Mesothelial cell of epicardium (in vitro differentiated cells): ENCODE measurements at regions not wholly inside any gene's neighbourhood (a gene's known extent, or its start where the extent isn't known, plus 50 kb on each side); places are given as distances from the start of the nearest gene placed in this dataset.
"Not testable (repeated sequence)": the region's sequence is repeated elsewhere in the genome, so short reads cannot be mapped to it uniquely, and the experiment has no call there.

Experiments used
- DNase-seq, 2 experiments: peaks; one replicate each; pipeline ENCODE4 v3.0.0; 2021; ENCODE audit warnings: low spot score in 2 of 2; ENCODE audit not compliant: unreplicated experiment in 2 of 2
- H3K27ac Mint-ChIP-seq: 2 replicates; pipeline ENCODE4 v1.8.0; 2021; ENCODE audit warnings: mixed read lengths
- H3K27me3 Mint-ChIP-seq: 2 replicates; pipeline ENCODE4 v1.8.0; 2021; ENCODE audit warnings: low read depth, mixed read lengths
- H3K36me3 Mint-ChIP-seq: 2 replicates; pipeline ENCODE4 v1.8.0; 2021; ENCODE audit warnings: mixed read lengths
- H3K4me1 Mint-ChIP-seq: 2 replicates; pipeline ENCODE4 v1.8.0; 2021; ENCODE audit warnings: mixed read lengths
- H3K4me3 Mint-ChIP-seq: 2 replicates; pipeline ENCODE4 v1.8.0; 2021; ENCODE audit warnings: mild to moderate bottlenecking, moderate library complexity, mixed read lengths
- H3K9me3 Mint-ChIP-seq: 2 replicates; pipeline ENCODE4 v1.8.0; 2021; ENCODE audit warnings: mixed read lengths
- CTCF ChIP-seq: fragments of 200-600 bp; sonication (generic); IDR thresholded peaks from one replicate; pipeline ENCODE4 v1.5.0; 2021; ENCODE audit warnings: antibody characterized with exemption; ENCODE audit not compliant: unreplicated experiment

DNA sequence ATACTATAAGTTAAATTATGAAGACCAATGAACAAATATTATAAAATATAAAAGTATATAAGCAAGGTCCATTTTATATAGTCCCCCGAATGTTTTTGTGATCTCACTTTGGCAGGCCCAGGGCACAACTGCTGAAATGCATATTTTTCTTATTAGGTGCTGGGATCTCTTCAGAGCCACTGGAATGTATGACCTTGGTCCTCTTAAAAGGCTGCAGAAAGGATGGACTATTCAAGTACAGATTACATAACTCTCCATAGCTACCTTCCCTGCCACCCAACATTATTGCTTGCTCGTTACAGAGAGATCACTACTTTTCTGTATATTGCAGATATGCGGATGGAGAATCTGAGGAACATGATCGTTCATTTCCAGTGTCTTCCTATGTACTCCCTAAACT, 925.6 kb upstream of the CELF4 start:
- Mint-ChIP-seq H3K4me1 (peaks cover 6% of the 10 kb centered on the region), H3K27ac (no peak overlapping the region), H3K27me3 (no peaks in the 10 kb centered on the region), H3K36me3 (no peaks in the 10 kb centered on the region), H3K4me3 (no peak overlapping the region), H3K9me3 (no peaks in the 10 kb centered on the region)
- DNase-seq = no peak
- no peak for TF ChIP-seq CTCF

DNA sequence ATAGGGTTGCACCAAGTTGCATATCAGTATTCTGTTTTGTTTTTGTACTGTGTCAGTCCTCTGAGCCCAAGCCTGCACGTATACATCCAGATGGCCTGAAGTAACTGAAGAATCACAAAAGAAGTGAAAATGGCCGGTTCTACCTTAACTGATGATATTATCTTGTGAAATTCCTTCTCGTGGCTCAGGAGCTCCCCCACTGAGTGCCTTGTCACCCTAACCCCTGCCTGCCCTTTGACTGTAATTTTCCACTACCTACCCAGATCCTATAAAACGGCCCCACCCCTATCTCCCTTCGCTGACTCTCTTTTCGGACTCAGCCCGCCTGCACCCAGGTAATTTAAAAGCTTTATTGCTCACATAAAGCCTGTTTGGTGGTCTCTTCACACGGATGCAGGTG, 924.1 kb upstream of the CELF4 start:
- DNase-seq, H3K4me3 Mint-ChIP-seq, H3K4me1 Mint-ChIP-seq, H3K36me3 Mint-ChIP-seq, H3K27me3 Mint-ChIP-seq, H3K9me3 Mint-ChIP-seq, H3K27ac Mint-ChIP-seq: not testable (repeated sequence)

DNA sequence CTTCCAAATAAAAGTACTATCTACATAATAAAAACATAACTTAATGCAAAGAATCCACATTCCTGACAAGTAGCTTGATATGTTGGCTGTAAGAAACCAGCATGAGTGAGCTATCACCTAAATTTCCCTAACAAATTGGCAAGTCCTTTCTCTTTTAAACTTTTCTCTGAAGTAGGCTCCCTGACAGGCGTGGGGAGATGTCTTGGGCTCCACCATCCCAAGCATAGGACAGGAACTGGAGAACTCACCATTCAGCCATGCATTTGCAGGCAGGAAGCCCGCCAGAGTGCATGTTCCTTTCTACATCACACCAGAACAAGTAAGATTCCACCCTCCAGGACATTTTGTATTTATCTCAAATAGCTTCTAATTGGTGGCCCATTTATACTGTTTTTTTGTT, 921.9 kb upstream of the CELF4 start:
- H3K4me3 Mint-ChIP-seq = no peak overlapping the region
- H3K36me3 Mint-ChIP-seq = no peaks in the 10 kb centered on the region
- no peaks in the 10 kb centered on the region for H3K27me3 Mint-ChIP-seq
- no peak overlapping the region for H3K27ac Mint-ChIP-seq
- no peak for DNase-seq
- H3K4me1 Mint-ChIP-seq = no peaks in the 10 kb centered on the region
- H3K9me3 Mint-ChIP-seq = no peaks in the 10 kb centered on the region
- no peak for TF ChIP-seq CTCF

- Mint-ChIP-seq H3K4me1 (no peaks in the 10 kb centered on the region), H3K36me3 (no peaks in the 10 kb centered on the region), H3K9me3 (peaks cover 10% of the 10 kb centered on the region), H3K4me3 (no peak overlapping the region), H3K27me3 (no peaks in the 10 kb centered on the region), H3K27ac (no peak overlapping the region)
- no peak for TF ChIP-seq CTCF
- DNase-seq = no peak
Observed at GRCh38 chr18:38483326-38483725, 917.7 kb upstream of the CELF4 start.

DNA sequence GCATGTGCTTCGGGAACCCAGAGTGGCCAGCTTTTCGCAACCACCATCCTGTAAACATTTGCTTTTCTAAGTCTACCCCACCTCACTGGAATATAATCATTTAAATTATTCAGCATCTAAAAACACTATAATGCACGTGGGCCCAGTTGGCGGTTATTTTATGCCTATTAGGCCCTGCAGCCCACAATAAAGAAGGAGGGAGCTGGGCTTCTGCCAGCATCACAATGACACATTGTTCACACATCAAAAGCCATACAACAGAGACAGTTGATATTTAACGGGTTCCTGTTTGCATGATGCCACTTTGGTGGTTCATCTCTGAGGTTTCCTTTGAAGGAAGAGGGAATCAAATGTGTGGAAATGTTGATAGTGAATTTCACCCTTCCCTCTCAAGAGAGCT, 916.0 kb upstream of the CELF4 start:
- no peaks in the 10 kb centered on the region for H3K36me3 Mint-ChIP-seq
- H3K9me3 Mint-ChIP-seq = peaks cover 10% of the 10 kb centered on the region
- no peak overlapping the region for H3K4me3 Mint-ChIP-seq
- no peaks in the 10 kb centered on the region for H3K4me1 Mint-ChIP-seq
- TF ChIP-seq CTCF = no peak
- no peaks in the 10 kb centered on the region for H3K27me3 Mint-ChIP-seq
- no peak for DNase-seq
- no peak overlapping the region for H3K27ac Mint-ChIP-seq

GRCh38 chr18:38475686-38476085, 910.1 kb upstream of the CELF4 start:
- Mint-ChIP-seq H3K9me3 (peaks cover 16% of the 10 kb centered on the region), H3K36me3 (no peaks in the 10 kb centered on the region), H3K27ac (no peak overlapping the region), H3K27me3 (no peaks in the 10 kb centered on the region), H3K4me3 (no peak overlapping the region), H3K4me1 (no peaks in the 10 kb centered on the region)
- DNase-seq = no peak
- no peak for TF ChIP-seq CTCF
